ENCODE measurements at regions not wholly inside any gene's neighbourhood (a gene's known extent, or its start where the extent isn't known, plus 50 kb on each side); places are given as distances from the start of the nearest gene placed in this dataset.
"Not testable (repeated sequence)": the region's sequence is repeated elsewhere in the genome, so short reads cannot be mapped to it uniquely, and the experiment has no call there.

- no peak for DNase-seq
These were observed 505.6 kb upstream of the SLC8A1 start for GRCh38 chr2:40957508-40957907.

- DNase-seq, result peak; percentile 37
These were observed 510.1 kb upstream of the SLC8A1 start for GRCh38 chr2:40962026-40962425.

- no peak for DNase-seq
These were observed 512.8 kb upstream of the SLC8A1 start for GRCh38 chr2:40964509-40965250.

- no peak for DNase-seq
These were observed 515.6 kb upstream of the SLC8A1 start for GRCh38 chr2:40967451-40967850.

- DNase-seq, result no peak
These were observed 523.3 kb upstream of the SLC8A1 start for GRCh38 chr2:40975151-40975550.

GRCh38 chr2:40997362-40997761, 545.5 kb upstream of the SLC8A1 start:
- no peak for DNase-seq

DNA sequence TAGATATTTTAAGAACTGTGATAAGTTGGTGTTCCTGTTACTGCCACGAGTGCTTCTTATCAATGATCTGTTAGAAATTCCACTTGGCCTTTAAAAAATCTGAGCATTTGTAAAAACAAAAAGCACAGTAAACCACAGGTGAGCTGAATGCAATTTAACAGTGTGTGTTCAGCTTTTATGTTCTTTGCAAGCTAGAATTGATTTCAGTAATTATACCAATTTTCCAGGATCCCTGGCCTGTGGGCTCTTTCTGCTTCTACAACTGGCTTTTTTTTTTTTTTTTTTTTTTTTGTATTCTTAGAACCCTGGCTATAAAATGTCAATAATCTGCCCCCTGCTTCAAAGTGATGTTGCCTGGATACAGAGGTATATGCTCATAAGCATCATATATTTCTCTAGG, 548.5 kb upstream of the SLC8A1 start:
- DNase-seq, result no peak

GRCh38 chr2:41000906-41001305, 549.0 kb upstream of the SLC8A1 start:
- no peak for DNase-seq

DNA sequence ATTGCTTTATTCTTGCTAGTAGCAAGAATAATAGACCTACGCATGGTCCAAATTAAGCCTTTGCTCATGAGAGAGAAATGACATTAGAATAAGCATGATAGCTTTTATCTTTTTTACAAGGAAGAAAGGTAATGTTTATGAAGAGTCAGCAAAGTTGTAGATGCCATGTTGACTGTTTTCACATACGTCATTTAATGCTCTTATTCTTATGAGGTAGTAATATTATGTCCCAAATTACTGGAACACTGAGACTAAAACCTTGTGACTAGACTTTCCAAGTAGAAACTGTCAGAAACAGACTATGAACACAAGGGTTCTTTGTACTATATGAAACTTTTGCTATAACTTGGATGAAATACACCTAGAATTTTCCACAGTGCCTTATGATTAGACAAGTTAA, 552.8 kb upstream of the SLC8A1 start:
- DNase-seq, result no peak

DNA sequence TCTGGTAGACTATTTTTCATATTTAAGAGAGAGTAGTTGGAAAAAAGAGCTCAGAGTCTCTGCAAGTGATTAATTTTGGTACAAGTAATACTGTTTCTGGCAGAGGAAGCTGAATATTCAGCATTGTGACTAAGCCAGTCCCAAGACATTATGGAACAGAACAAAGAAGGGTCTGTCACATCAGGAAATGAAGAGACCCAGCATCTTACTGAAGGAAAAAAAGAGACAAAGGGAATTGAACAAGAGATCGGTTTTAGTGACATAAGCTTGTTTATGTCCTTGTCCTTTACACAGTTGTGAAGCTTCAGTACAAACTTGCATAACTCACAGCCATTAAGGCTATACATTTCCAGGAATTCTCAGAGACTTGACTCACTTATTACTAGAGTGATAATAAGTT, 568.5 kb upstream of the SLC8A1 start:
- no peak for DNase-seq

- DNase-seq, result no peak
These were observed 572.9 kb upstream of the SLC8A1 start for GRCh38 chr2:41024816-41025215.

DNA sequence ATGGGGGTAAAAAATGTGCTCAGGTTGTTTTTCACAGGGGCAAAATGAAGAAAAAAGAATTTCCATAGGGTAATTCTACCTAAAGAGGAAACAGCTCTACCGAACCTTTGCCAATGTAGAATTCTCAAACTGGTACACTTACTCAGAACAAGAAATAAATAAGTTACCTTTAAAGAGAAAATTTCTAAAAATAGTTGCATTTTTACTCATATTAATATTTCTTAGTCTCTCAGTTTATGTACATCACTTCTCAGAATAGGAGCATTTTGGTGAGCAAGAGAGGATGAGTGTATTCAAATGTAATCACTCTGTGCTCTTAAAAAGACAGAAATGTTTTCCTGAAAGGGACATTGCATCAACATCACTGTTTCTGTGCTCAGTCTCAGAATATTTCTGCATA, 574.7 kb upstream of the SLC8A1 start:
- DNase-seq, result no peak

- DNase-seq, result no peak
These were observed 575.2 kb upstream of the SLC8A1 start for GRCh38 chr2:41027095-41027494.

DNA sequence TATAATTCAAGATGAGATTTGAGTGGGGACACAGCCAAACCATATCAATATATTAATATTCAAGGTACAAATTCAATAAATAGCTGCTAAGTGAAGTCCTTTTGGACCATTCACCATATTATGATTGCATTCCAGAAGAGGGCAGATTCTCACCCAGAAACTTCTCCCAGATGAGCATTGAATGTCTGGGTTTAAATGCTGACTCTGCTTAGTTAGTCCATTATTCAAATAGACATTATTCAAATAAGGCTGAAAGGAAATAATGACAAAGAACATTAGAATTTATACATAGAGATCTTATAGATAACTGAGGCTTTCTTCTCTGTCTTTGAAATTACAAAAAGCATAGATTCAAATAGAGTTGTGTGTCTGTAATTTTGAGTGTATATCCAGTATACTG, 579.4 kb upstream of the SLC8A1 start:
- no peak for DNase-seq

- DNase-seq, result no peak
These were observed 580.8 kb upstream of the SLC8A1 start for GRCh38 chr2:41032715-41033114.

DNA sequence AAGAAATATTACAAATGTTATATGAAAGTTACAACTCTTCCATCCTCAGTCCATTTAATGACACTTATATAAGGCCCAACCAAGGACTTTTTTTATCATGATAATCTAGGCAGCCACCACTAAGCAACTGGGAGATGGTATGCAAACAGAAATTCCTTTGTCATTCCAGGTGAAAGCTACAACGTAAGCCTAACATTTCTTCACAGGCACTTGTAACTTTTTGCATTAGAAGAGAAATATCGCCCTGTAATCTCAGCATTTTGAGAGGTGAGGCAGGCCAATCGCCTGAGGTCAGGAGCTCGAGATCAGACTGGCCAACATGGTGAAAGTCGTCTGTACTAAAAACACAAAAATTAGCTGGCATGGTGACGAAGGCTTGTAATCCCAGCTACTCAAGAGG, 581.2 kb upstream of the SLC8A1 start:
- DNase-seq, result no peak

DNA sequence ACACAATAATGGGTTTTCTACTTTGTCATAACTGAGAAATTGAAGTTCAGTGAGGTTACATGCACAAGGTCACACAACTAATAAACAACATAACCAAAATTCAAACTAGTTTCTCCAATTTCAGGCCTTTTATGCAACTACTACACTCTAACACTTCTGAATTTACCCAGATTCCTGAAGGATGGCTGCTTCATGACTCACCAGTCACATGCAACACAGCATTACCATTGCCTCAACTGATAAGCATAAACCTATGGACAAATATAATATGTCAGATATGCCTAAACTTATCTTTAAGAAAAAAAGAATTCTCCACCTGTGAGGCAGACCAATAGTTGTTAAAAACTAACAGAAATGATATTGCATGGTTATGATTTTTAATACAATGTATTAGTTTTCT, 586.5 kb upstream of the SLC8A1 start:
- no peak for DNase-seq

DNA sequence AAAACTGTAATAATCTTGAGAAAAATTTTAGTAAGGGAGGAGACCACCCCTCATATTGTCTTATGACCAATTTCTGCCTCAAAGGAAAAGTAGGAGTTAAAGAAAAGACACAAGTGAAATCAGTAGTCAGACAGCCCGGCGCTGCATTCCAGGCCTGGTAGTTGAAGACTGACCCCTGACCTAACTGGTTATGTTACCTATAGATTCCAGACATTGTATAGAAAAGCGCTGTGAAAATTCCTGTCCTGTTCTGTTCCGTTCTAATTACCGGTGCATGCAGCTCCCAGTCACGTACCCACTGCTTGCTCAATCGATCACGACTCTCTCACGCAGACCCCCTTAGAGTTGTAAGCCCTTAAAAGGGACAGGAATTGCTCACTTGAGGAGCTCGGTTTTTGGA, 587.9 kb upstream of the SLC8A1 start:
- DNase-seq, result not testable (repeated sequence)

DNA sequence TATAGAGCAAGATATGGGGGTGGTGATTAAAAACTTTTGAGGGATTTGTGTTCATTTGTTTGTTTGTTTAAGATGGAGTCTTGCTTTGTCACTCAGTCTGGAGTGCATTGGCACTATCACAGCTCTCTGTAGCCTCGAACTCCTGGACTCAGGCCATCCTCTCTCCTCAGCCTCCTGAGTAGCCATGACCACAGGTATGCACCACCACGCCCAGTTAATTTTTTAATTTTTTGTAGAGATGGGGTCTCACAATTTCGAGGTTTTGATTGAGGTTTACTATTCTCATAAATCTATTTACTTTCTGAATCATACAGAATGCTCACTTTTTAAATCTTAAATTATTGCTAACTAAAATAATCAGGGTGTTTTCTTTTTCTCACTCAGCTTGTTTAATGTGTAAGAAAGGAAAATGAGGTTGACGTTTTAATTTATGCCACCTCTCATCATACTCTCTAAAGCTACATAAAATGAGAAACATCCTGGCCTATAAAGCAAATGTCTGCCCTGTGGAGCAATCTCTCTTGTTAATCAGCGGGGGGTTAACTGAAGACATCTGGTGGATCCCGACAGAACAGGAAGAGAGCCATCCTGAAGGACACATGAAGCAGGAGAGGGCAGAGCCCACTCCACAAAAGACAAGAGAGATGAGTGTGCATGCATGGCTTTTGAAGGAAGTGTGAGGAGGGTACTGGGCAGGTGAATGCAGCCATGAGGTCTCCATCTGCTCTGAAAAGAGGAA, 589.1 kb upstream of the SLC8A1 start:
- no peak for DNase-seq

GRCh38 chr2:41042343-41042742, 590.5 kb upstream of the SLC8A1 start:
- no peak for DNase-seq

- DNase-seq, result peak; percentile 56
These were observed 609.5 kb upstream of the SLC8A1 start for GRCh38 chr2:41061356-41061755.

DNA sequence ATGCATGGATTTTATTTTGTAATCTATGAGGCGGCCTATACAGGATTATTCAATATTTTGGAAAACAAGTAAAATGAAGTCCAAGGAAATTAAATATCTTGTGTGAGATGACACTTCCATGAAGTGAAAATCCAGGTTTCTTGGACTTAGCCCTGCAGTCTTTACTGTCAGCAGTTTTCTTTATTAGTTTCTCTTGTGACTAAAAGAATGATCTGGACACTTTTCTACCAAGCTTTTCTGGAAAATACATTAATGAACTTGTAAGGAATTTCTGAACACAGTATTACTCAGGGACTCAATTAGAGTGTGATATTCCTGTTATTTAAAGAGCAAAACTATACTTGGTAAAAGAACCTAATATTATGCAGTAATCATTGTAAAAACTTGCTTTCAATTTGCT, 610.4 kb upstream of the SLC8A1 start:
- no peak for DNase-seq

DNA sequence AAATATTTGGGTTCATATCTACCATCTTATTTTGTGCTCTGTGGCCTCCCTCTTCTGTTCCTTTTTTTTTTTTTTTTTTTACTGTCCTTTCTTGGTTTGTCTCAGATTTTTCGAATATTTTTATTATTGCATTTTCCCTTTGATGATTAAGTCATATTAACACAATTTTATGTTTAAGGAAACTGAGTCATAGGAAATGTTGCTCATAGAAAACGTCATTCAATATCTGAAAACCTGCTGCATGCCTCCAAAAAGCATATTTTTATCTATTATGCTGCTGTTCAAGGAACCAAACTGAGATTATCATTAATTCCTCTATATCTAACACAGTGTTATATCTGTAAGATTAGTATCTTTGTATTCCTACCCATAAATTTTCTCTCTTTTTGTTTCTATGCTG, 614.3 kb upstream of the SLC8A1 start:
- no peak for DNase-seq

DNA sequence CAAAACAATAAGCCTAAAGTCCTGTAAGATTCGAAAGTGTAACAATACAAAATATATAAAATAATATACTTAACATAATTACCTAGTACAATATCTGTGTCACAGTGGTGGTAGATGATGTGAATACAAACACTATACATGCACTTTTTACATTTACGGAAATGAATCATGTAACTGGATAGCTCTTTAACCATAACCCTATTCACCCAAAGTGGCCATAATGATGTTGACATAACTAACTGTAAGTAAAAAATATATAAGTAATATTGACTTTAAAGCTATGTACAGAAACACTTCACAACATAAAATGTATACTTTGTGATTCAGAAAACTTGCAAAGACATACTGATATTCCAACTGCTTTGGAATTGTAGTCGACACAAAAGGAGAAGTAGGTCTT, 616.9 kb upstream of the SLC8A1 start:
- DNase-seq, result no peak

DNA sequence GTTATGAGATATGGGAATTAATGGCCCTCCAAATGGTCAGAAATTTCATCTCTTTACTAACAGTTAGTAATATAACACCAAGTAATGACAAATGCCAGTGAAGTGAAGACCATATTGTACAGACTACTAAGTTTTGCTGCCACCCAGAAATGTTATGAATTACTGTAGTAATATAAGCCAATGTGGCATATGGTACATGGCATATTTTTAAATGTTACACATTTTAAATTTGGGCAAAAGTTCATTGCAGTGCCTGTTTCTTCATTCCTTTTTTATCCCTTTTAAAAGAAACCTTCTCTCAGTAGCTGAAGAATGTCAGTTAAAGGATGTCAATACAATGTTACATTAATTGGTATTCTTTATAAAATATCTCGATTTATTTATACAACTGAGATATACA, 626.5 kb upstream of the SLC8A1 start:
- no peak for DNase-seq

Measured in left hindlimb (tissue), 1 donor.